Lung (tissue), 11 donors: ENCODE measurements at regions not wholly inside any gene's neighbourhood (a gene's known extent, or its start where the extent isn't known, plus 50 kb on each side); places are given as distances from the start of the nearest gene placed in this dataset.

Experiments
- ATAC-seq: fragments of 200-7000 bp; cut with Tn5 transposase; one replicate; pipeline ENCODE4 v1.9.1; 2020; ENCODE audit warnings: moderate number of reproducible peaks; ENCODE audit not compliant: insufficient read depth, low FRiP score
- DNase-seq, 3 donors: peaks; one replicate each; pipeline ENCODE4 v3.0.0-alpha.2; 2013 to 2017
- H3K27ac ChIP-seq, 2 donors: one replicate each; pipeline ENCODE4 v1.5.1; 2013; ENCODE audit warnings: mild to moderate bottlenecking in 2 of 2, moderate library complexity in 2 of 2, control low read depth in 1 of 2, inconsistent platforms in 1 of 2, low read depth in 1 of 2, low read length in 1 of 2
- H3K27me3 ChIP-seq, 3 donors: one replicate each; pipeline ENCODE4 v1.5.1; 2013; ENCODE audit warnings: low read length in 2 of 3; ENCODE audit not compliant: control insufficient read depth in 3 of 3, insufficient read depth in 3 of 3
- H3K36me3 ChIP-seq, 4 donors: one replicate each; pipeline ENCODE4 v1.5.1; 2013; ENCODE audit warnings: low read length in 4 of 4, mild to moderate bottlenecking in 1 of 4, moderate library complexity in 1 of 4; ENCODE audit not compliant: control insufficient read depth in 4 of 4, insufficient read depth in 4 of 4
- H3K4me1 ChIP-seq, 5 donors: one replicate each; pipeline ENCODE4 v1.5.1; 2013; ENCODE audit warnings: low read length in 5 of 5, mild to moderate bottlenecking in 2 of 5, moderate library complexity in 1 of 5; ENCODE audit not compliant: control insufficient read depth in 5 of 5, insufficient read depth in 5 of 5
- H3K4me3 ChIP-seq: one replicate; pipeline ENCODE4 v1.5.1; 2013; ENCODE audit warnings: mild to moderate bottlenecking, control low read depth, moderate library complexity
- H3K9ac ChIP-seq, 2 donors: one replicate each; pipeline ENCODE4 v1.5.1; 2013; ENCODE audit warnings: low read length in 2 of 2, control low read depth in 1 of 2; ENCODE audit not compliant: insufficient read depth in 1 of 2
- H3K9me3 ChIP-seq, 4 donors: one replicate each; pipeline ENCODE4 v1.5.1; 2013; ENCODE audit warnings: low read length in 3 of 4, mild to moderate bottlenecking in 1 of 4, moderate library complexity in 1 of 4; ENCODE audit not compliant: control insufficient read depth in 4 of 4, insufficient read depth in 3 of 4
- WGBS, 2 donors: extraction: QIAGEN DNeasy Blood & Tissue Kit; methylation state at CpG; one replicate each; pipeline ENCODE4 v1.1.7; 2013; 5-methylcytosine and 5-hydroxymethylcytosine counted together
- TF ChIP-seq, protein P1 (sequence below): IDR thresholded peaks from 2 replicates; pipeline ENCODE4 v1.5.1; 2012; ENCODE audit warnings: mild to moderate bottlenecking; ENCODE audit errors: control extremely low read depth, extremely low read depth
- donor health status: control.
- donor health status: control.
- donor health status: Bipolar disorder and iron deficiency.
- donor health status: healthy.
- donor health status: DM: yes; HTN: yes; CAD: no.

DNA sequence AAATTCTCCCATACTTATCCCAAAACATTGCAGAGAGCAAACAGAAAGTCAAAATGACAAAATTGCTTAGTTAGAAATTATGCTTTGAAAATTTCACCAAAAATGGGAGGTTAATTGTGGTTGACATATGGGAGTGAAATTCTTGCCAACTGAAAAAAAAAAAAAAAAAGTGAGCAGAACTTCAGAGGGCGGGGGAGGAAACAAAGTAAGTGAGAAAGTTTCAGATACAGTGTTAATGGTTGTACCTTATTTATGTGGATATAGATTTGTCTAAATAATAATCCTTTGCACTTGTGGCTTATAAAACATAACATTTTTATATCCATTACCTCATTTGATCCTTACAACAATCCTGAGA is 91.5 kb upstream of the RAP2B start:
- ATAC-seq, result no peak
- TF ChIP-seq, protein P1, sequence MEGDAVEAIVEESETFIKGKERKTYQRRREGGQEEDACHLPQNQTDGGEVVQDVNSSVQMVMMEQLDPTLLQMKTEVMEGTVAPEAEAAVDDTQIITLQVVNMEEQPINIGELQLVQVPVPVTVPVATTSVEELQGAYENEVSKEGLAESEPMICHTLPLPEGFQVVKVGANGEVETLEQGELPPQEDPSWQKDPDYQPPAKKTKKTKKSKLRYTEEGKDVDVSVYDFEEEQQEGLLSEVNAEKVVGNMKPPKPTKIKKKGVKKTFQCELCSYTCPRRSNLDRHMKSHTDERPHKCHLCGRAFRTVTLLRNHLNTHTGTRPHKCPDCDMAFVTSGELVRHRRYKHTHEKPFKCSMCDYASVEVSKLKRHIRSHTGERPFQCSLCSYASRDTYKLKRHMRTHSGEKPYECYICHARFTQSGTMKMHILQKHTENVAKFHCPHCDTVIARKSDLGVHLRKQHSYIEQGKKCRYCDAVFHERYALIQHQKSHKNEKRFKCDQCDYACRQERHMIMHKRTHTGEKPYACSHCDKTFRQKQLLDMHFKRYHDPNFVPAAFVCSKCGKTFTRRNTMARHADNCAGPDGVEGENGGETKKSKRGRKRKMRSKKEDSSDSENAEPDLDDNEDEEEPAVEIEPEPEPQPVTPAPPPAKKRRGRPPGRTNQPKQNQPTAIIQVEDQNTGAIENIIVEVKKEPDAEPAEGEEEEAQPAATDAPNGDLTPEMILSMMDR, result no peak
- 35 to 81% methylated on average over 1 of the region's 1 CpG for whole genome bisulfite sequencing, 2 donors
- H3K4me3 ChIP-seq, result no peak overlapping the region
- no peaks in the 10 kb centered on the region for H3K9me3 ChIP-seq
- no peaks in the 10 kb centered on the region for H3K36me3 ChIP-seq
- H3K27ac ChIP-seq, result no peak overlapping the region
- H3K9ac ChIP-seq, result no peak overlapping the region
- H3K4me1 ChIP-seq, result no peaks in the 10 kb centered on the region
- DNase-seq, result no peak
- H3K27me3 ChIP-seq, result no peaks in the 10 kb centered on the region

DNA sequence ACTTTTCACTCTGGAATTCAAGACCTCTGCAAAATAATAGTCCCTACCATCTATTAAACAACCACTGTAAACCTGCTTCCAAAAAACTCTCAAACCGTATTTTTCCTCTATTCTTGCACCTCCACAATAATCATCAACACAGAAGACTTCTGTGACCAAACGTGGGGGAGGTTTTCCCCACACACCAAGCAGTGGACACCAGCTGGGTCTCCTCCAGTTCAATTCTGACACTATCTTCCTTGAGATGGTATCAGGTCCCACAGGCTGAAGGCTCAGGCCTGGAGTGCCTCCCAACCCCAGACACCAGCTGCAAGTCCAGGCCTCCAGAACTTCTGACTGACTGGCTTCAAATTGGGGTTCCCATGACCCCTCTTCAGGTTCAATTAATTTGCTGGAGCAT is 89.6 kb upstream of the RAP2B start:
- Histone ChIP-seq H3K27ac (no peak overlapping the region), H3K27me3 (no peaks in the 10 kb centered on the region), H3K4me3 (no peak overlapping the region), H3K9me3 (no peaks in the 10 kb centered on the region), H3K4me1 (no peaks in the 10 kb centered on the region), H3K9ac (no peak overlapping the region), H3K36me3 (no peaks in the 10 kb centered on the region)
- TF ChIP-seq, protein P1, result no peak
- no peak for DNase-seq
- 87 to 88% methylated on average over 2 of the region's 2 CpGs for whole genome bisulfite sequencing, 2 donors
- no peak for ATAC-seq

DNA sequence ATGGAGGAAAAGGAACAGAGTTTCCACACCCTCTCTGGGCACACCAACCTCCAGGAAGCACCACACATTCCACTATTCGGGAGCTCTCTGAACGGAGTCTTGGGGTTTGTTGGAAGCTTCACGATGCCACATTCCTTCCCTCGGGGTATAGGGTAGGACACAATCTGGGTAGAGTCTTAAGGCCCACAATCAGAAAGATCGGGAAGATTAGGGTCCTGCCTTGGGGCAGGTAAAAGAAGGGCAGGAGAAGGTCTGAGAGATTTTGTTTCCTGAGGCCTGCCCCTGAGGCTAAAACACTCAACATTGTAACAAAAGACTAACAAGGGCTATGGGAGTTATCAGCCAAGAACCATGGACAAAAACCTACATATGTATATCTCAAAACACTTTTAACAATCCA is 89.2 kb upstream of the RAP2B start:
- H3K27ac ChIP-seq, result no peak overlapping the region
- TF ChIP-seq, protein P1, result no peak
- WGBS, 2 donors, result 84 to 94% methylated on average over 5 of the region's 5 CpGs
- no peaks in the 10 kb centered on the region for H3K4me1 ChIP-seq
- DNase-seq (no peak), ATAC-seq (no peak)
- no peaks in the 10 kb centered on the region for H3K36me3 ChIP-seq
- no peaks in the 10 kb centered on the region for H3K27me3 ChIP-seq
- H3K4me3 ChIP-seq, result no peak overlapping the region
- no peak overlapping the region for H3K9ac ChIP-seq
- H3K9me3 ChIP-seq, result no peaks in the 10 kb centered on the region

DNA sequence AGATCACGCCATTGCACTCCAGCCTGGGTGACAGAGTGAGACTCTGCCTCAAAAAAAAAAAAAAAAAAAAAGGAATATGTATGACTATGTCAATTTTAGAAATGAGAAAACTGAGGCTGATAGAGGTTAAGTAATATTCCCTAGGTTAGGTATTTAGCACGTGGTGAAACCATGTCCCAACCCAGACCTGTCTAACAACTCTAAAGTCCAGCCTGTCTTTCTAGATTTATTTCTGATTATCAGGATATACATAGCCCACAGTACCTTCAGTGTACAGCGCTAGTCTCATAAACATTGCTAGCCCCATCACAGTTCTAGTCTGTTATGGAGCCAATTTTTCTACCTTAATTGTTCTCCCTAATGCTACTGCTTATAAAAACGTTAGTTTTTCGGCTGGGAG is 88.4 kb upstream of the RAP2B start:
- no peak for ATAC-seq
- Histone ChIP-seq H3K4me1 (no peaks in the 10 kb centered on the region), H3K4me3 (no peak overlapping the region), H3K36me3 (no peaks in the 10 kb centered on the region), H3K27ac (no peak overlapping the region), H3K9ac (no peak overlapping the region), H3K9me3 (no peaks in the 10 kb centered on the region), H3K27me3 (no peaks in the 10 kb centered on the region)
- 84 to 91% methylated on average over 5 of the region's 5 CpGs for WGBS, 2 donors
- DNase-seq, result no peak
- TF ChIP-seq, protein P1, result no peak
